ENCODE measurements at regions not wholly inside any gene's neighbourhood (a gene's known extent, or its start where the extent isn't known, plus 50 kb on each side); places are given as distances from the start of the nearest gene placed in this dataset.
"Not testable (repeated sequence)": the region's sequence is repeated elsewhere in the genome, so short reads cannot be mapped to it uniquely, and the experiment has no call there.

DNA sequence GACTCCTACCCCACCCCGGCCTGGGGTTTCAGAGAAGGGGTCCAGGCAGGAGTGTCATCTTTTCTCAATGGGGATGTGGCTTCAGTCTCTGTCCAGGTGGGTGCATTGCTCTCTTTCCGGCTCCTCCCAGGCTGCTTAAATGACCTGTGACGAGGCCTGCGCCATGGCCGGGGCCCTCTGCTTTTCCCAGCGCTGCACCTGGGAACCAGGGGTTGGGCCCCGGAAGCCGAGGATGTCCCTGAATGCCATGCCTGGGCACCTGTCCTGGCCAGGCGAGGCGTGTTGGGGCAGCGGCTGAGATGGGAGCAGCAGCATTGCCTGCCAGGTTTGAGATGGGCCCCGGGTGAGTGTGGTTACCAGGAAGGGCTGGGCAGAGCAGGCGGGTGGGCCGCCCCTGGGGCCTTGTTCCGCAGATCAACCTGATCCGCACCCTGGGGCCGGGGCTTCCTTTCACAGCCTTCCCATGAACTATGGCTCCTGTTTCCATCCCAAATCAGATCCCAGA, 147.4 kb downstream of the SEC14L1 start:
- DNase-seq (ENCODE audit: low read depth) = no peak

DNA sequence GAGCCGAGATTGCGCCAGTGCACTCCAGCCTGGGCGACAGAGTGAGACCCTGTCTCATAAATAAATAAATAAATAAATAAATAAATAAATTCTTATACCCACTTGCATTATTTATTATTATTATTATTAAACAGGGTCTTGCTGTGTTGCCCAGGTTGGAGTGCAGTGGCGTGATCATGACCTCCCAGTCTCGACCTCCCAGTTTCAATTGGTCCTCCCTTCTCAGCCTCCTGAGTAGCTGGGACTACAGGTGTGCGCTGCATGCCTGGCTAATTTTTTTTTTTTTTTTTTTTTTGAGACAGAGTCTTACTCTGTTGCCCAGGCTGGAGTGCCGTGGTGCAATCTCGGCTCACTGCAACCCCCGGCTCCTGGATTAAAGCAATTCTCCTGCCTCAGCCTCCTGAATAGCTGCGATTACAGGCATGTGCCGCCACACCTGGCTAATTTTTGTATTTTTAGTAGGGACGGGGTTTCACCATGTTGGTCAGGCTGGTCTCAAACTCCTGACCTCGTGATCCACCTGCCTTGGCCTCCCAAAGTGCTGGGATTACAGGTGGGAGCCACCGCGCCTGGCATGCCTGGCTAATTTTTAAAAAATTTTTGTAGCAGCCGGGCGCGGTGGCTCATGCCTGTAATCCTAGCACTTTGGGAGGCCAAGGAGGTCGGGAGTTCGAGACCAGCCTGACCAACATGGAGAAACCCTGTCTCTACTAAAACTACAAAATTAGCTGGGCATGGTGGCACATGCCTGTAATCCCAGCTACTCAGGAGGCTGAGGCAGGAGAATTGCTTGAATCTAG, 150.2 kb downstream of the SEC14L1 start:
- DNase-seq (ENCODE audit: low read depth) = not testable (repeated sequence)

DNA sequence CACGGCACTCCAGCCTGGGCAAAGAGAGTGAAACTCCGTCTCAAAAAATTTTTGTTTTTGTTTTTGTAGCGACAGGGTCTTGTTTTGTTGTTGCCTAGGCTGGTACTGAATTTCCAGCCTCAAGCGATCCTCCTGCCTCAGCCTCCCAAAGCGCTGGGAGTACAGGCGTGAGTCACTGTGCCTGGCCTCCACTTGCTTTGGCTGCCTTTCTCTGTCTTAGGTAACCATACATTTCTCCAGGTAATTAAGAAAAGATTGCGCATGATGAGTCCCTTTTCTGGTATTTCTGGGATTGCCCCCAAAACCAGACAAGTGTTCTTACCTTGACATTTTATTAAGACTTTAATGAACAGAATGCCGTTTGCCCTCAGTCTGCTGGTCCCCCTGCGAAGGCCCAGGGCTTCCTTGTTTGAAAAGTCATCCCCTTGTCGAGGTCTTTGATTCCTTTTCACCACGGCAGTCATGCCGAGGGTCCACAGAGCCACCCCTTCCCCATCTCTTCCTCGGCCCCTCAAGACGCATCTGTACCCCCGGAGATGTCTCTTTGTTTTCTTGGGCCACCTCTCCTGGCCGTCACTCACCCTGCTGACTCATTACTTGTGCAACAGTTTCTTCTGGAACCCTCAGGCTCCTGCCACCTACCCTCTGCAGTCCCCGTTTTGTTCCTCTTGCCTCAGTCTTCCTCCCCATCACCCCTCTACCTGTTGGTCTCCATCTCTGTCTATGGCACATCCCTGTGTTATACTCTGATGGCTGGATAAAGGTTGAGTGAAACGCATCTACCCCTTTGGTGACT, 151.0 kb downstream of the SEC14L1 start:
- no peak for DNase-seq (ENCODE audit: low read depth)

GRCh38 chr17:77294761-77295160, 154.0 kb downstream of the SEC14L1 start:
- no peak for DNase-seq (ENCODE audit: low read depth)

DNA sequence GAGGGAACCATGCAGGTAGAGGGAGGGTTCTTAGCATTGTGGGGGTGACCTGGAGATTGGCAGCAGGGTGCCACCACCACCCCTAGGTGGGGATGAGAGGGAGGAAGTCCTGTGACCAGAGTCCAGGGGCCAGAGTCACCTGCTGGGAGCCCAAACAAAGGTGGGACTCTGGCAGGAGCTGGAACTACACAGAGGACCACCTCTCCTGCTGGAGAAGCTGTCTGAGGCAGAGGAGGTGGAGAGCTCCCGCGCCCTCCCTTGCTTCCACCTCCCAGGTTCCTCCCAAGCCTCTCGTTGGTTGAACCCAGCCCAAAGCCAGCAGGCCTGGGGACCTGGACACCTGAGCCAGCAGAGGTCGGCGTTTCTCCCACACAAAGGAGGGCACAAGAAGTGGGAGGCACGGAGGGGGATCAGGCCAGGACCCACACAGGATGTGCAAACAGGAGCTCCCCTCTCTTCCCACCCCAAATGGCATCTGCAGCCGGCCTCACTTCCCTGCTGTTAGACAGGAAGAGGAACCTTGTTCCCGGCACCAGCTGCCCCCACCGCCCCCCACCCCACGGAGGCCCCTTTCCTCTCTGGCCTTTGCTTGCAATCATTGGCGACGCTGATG, 154.6 kb downstream of the SEC14L1 start:
- DNase-seq (ENCODE audit: low read depth) = no peak

DNA sequence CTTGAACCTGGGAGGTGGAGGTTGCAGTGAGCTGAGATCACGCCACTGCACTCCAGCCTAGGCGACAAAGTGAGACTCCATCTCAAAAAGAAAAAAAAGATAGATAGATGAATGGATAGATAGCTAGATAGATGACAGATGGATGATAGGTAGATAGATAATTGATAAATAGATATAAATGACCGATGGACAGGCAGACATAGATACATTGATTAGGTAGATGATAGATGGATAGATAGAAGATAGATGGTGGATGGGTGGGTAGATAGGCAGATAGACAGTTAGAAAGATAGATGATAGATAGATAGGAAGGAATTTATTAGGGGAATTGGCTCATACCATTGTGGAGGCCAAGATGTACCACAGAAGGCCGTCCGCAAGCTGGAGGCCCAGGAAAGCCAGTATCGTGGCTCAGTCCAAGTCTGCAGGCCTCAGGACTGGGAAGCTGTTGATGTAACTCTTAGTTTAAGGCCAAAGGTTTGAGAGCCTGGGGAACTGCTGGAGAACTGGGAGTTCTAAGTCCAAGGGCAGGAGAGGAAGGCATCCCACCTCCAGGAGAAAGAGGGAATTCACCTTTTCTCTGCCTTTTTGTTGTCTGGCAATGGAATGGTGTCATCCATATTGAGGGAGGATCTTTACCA, 156.1 kb downstream of the SEC14L1 start:
- DNase-seq (ENCODE audit: low read depth) = no peak

GRCh38 chr17:77297693-77298666, 157.2 kb downstream of the SEC14L1 start:
- peak; percentile 59 for DNase-seq (ENCODE audit: low read depth)

DNA sequence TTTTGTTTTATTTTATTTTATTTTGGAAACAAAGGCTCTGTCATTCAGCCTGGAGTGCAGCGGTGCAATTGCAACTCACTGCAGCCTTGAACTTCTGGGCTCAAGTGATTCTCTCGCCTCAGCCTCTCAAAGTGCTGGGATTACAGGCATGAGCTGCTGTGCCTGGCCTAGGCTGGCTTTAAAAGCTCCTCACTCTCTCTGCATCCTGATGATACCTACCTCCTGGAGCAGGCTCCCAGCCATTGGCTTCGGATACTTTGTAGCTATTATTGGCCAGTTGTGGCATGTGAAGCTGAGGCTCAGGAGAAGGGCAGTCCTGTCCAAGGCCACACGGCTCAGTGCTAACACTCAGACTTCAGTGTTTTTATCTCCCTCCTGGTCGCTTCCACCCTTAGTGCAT, 158.0 kb downstream of the SEC14L1 start:
- no peak for DNase-seq (ENCODE audit: low read depth)

- no peak for DNase-seq (ENCODE audit: low read depth)
Observed at GRCh38 chr17:77299256-77300015, 158.7 kb downstream of the SEC14L1 start.

DNA sequence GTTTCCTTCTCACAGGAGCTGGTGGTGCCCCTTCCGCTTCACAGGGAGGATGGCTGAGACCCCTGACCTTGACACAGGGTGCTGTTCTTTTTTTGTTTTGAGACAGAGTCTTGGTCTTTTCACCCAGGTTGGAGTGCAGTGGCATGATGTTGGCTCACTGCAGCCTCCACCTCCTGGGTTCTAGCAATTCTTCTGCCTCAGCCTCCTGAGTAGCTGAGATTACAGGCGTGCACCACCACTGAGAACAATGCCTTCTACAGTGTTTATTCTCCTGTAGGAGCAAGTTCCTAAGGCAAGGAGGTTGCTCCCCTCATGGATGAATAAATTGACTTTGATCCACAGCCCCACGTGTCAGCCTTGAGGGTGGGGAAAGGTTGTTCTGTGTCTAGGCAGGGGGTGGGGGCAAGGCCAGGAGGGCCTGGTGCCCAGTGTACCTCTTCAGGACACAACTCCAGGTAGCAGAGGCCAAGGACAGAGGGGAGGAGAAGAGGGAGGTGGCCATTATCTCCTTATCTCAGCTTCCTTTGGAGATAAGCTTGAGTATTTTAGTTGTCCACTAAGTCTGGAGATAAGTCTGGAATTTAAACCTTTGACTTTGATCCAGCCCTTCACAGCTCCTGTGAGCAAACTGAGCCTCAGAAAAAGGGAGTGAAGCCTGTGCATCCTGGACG, 159.4 kb downstream of the SEC14L1 start:
- no peak for DNase-seq (ENCODE audit: low read depth)

DNA sequence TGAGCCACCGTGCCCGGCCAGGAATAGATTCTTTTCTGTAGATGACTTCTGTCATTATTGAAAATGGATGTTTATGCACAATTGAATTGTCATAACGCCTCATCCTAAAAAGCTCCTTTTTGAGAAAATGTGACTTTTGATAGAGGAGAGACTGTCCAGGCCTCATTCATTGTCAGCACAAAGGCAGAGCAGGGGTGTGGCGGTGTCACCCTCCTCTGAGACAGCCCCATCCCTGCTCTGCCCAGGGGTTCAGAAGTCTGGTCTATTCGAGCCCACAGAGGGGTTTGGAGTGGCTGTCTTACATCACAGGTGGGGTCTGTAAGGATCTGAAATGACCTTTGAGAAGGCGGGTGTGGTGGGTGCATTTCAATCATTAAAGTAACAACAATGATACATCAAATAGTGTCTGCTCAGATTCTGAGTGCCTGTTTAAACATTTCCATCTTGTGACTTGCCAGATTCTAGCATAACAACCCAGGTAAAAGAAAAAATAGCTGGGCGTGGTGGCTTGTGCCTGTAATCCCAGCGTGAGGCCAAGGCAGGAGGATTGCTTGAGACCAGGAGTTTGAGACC, 161.0 kb downstream of the SEC14L1 start:
- no peak for DNase-seq (ENCODE audit: low read depth)

DNA sequence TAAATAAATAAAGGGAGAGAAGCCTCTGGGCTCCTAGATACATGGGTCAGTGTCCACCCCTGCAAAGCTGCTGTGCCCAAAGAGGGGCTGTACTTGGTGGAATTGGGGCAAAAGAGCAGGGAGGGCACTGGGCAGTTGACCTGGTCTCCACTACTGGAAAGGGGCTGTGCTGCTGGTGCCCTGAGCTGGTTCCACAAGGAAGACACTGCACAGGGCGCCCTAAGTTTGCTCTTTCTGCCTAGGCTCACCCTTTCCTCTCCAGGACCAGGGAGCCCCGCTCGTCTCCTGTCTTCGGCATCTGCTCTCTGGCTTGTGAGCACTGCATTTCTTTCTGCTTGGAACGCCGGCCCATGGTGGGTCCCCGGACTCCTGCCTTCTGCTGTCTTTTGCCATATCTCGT, 161.9 kb downstream of the SEC14L1 start:
- DNase-seq (ENCODE audit: low read depth) = no peak

DNA sequence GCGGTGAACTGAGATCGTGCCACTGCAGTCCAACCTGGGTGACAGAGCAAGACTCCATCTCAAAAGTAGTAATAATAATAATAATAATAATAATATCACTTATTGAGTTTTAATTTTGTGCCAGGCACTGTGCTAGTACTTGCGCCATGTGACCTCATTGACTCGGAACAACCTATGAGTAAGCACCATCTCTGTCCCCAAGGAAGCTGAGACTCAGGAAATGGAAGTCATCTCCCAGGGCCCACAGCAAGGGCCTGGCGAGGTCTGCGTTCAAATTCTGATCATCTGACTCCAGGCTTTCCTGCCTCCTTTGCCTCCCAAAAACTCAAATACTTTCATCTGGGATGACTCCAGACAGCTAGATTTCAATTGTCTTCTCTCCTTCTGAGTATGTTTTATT, 162.9 kb downstream of the SEC14L1 start:
- DNase-seq (ENCODE audit: low read depth) = peak; percentile 28

DNA sequence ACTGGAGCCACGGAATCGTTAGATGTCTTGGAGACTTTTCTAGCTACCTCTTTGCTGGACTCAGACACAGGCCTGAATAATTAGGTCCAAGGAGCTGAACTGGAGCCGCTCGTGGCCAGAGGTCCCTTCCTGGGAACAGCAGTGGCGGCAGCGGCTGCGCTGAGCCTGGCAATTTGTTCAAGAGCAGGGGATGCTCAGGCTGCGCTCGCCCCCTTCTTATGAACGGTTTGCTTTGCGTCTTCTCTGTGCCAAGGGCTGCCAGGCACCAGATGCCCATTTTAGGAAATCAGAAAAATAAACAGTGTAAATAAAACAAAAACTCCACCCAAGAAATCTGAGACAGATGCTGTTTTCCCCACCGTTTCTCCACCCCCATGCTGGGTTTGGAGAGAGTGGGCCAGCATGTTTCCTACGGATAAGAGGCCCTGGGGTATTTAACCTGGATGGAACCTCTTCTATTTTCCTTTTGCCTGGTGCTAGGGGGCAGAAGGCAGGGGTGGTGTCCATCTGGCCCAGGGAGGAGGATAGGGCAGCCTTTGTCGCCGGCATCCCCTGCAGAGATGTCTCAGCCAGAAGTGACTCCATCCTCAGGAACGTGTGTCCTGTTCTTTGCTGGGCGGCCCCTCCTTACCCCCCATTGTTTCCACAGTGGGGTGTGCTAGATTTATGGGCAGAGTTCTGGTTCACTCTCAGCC, 163.4 kb downstream of the SEC14L1 start:
- peak; percentile 53 for DNase-seq (ENCODE audit: low read depth)

GRCh38 chr17:77304746-77305473, 164.1 kb downstream of the SEC14L1 start:
- no peak for DNase-seq (ENCODE audit: low read depth)

GRCh38 chr17:77306048-77306789, 165.4 kb downstream of the SEC14L1 start:
- no peak for DNase-seq (ENCODE audit: low read depth)

Measured in Daoy (cell line).